MM.1S (cell line): ENCODE measurements at regions not wholly inside any gene's neighbourhood (a gene's known extent, or its start where the extent isn't known, plus 50 kb on each side); places are given as distances from the start of the nearest gene placed in this dataset.

ENCODE experiments used
- DNase-seq: peaks from one replicate; pipeline ENCODE4 v3.0.0-alpha.2; 2015
- H2AFZ ChIP-seq: fragments of 300-600 bp; sonication (generic); 2 replicates; pipeline ENCODE4 v1.6.0; 2016; ENCODE audit warnings: antibody characterized with exemption, low read length
- H3F3A ChIP-seq: fragments of 300-600 bp; sonication (generic); 2 replicates; pipeline ENCODE4 v1.6.1; 2016; ENCODE audit warnings: mild to moderate bottlenecking, antibody characterized with exemption, low read length, moderate library complexity, mixed read lengths; ENCODE audit not compliant: insufficient read depth
- H3K27ac ChIP-seq: fragments of 300-600 bp; sonication (generic); 2 replicates; pipeline ENCODE4 v1.5.1; 2016; ENCODE audit warnings: mild to moderate bottlenecking, low read length
- H3K27me3 ChIP-seq: fragments of 300-600 bp; sonication (generic); replicated peaks from 2 replicates; pipeline ENCODE4 v1.6.0; 2016; ENCODE audit warnings: low read length; ENCODE audit not compliant: insufficient read depth
- H3K36me3 ChIP-seq: fragments of 300-600 bp; sonication (generic); replicated peaks from 2 replicates; pipeline ENCODE4 v1.6.1; 2016; ENCODE audit warnings: mild to moderate bottlenecking, low read length, mixed read lengths; ENCODE audit not compliant: insufficient read depth
- H3K4me1 ChIP-seq: fragments of 300-600 bp; sonication (generic); 2 replicates; pipeline ENCODE4 v1.6.1; 2016; ENCODE audit warnings: low read length, mixed read lengths
- H3K4me2 ChIP-seq: fragments of 300-600 bp; sonication (generic); 2 replicates; pipeline ENCODE4 v1.6.0; 2016; ENCODE audit warnings: low read depth, low read length
- H3K4me3 ChIP-seq: fragments of 300-600 bp; sonication (generic); 2 replicates; pipeline ENCODE4 v1.5.1; 2016; ENCODE audit warnings: low read length, mixed read lengths
- H3K79me2 ChIP-seq: fragments of 300-600 bp; sonication (generic); 2 replicates; pipeline ENCODE4 v1.6.1; 2016; ENCODE audit warnings: mixed run types, low read length, mixed read lengths
- H3K9ac ChIP-seq: fragments of 300-600 bp; sonication (generic); 2 replicates; pipeline ENCODE4 v1.6.1; 2016; ENCODE audit warnings: low read length, mixed read lengths
- H3K9me2 ChIP-seq: fragments of 300-600 bp; sonication (generic); replicated peaks from 2 replicates; pipeline ENCODE4 v1.6.1; 2016; ENCODE audit warnings: mild to moderate bottlenecking, low read length, mixed read lengths; ENCODE audit not compliant: insufficient read depth
- H3K9me3 ChIP-seq: fragments of 300-600 bp; sonication (generic); replicated peaks from 2 replicates; pipeline ENCODE4 v1.6.1; 2016; ENCODE audit warnings: mild to moderate bottlenecking, low read length, mixed read lengths; ENCODE audit not compliant: insufficient read depth
- H4K20me1 ChIP-seq: fragments of 300-600 bp; sonication (generic); 2 replicates; pipeline ENCODE4 v1.6.1; 2016; ENCODE audit warnings: mild to moderate bottlenecking, low read length, moderate library complexity, mixed read lengths; ENCODE audit not compliant: insufficient read depth
- CTCF ChIP-seq: fragments of 300-600 bp; sonication (generic); IDR thresholded peaks from 2 replicates; pipeline ENCODE4 v1.5.1; 2016; ENCODE audit warnings: antibody characterized with exemption, low read length, mixed read lengths
- EZH2 ChIP-seq: fragments of 300-600 bp; sonication (generic); optimal IDR thresholded peaks from 2 replicates; pipeline ENCODE3; 2017; ENCODE audit warnings: low read depth, mild to moderate bottlenecking, antibody characterized with exemption, low read length, mixed read lengths
- EZH2phosphoT487 ChIP-seq: fragments of 300-600 bp; sonication (generic); IDR thresholded peaks from 2 replicates; pipeline ENCODE4 v1.6.1; 2018; ENCODE audit warnings: antibody characterized with exemption, low read length

DNA sequence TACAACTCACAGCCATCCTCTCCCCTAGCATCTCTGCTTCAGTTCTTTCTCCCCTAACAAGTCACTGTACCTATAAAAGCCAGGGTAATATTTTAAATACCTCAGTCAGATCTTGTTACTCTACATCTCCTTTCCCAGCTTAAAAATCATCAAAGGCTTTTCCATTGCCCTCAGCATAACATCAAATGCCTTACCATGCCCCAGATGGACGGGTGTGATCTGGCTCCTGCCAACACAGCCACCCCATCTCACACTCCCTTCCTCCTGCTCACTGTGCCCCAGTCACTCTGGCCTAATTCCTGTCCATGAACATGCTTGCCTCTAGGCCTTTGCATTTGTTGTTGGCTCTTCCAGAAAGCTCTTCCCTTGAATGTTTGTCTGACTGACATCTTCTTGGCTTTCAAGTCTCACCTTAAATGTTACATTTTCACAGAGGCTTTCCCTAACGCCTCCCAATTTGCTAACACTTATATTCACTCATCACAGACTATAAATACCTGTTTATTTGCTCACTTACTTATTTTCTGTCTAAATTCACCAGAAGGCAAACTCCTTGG is 640.9 kb downstream of the NYAP2 start:
- Histone ChIP-seq H3K4me3 (no peak overlapping the region), H3K27ac (no peak overlapping the region), H3K36me3 (no peaks in the 10 kb centered on the region), H3K4me1 (no peaks in the 10 kb centered on the region), H4K20me1 (no peaks in the 10 kb centered on the region), H3K27me3 (no peaks in the 10 kb centered on the region), H3K4me2 (no peak overlapping the region), H3K9ac (no peak overlapping the region), H3F3A (no peaks in the 10 kb centered on the region), H2AFZ (no peak overlapping the region), H3K9me3 (no peaks in the 10 kb centered on the region), H3K79me2 (no peaks in the 10 kb centered on the region), H3K9me2 (no peaks in the 10 kb centered on the region)
- no peak for DNase-seq
- no peak for TF ChIP-seq EZH2phosphoT487

GRCh38 chr2:226037526-226037925 is 638.0 kb downstream of the NYAP2 start:
- H3K4me1 ChIP-seq = no peaks in the 10 kb centered on the region
- no peaks in the 10 kb centered on the region for H3K9me3 ChIP-seq
- no peaks in the 10 kb centered on the region for H3K36me3 ChIP-seq
- no peak for DNase-seq
- TF ChIP-seq EZH2phosphoT487 (no peak), CTCF (no peak), EZH2 (no peak)
- H4K20me1 ChIP-seq = no peaks in the 10 kb centered on the region
- no peak overlapping the region for H2AFZ ChIP-seq
- H3K9ac ChIP-seq = no peak overlapping the region
- H3F3A ChIP-seq = no peaks in the 10 kb centered on the region
- no peak overlapping the region for H3K27ac ChIP-seq
- H3K4me2 ChIP-seq = no peak overlapping the region
- no peaks in the 10 kb centered on the region for H3K79me2 ChIP-seq
- H3K4me3 ChIP-seq = no peak overlapping the region
- H3K9me2 ChIP-seq = no peaks in the 10 kb centered on the region
- H3K27me3 ChIP-seq = no peaks in the 10 kb centered on the region

DNA sequence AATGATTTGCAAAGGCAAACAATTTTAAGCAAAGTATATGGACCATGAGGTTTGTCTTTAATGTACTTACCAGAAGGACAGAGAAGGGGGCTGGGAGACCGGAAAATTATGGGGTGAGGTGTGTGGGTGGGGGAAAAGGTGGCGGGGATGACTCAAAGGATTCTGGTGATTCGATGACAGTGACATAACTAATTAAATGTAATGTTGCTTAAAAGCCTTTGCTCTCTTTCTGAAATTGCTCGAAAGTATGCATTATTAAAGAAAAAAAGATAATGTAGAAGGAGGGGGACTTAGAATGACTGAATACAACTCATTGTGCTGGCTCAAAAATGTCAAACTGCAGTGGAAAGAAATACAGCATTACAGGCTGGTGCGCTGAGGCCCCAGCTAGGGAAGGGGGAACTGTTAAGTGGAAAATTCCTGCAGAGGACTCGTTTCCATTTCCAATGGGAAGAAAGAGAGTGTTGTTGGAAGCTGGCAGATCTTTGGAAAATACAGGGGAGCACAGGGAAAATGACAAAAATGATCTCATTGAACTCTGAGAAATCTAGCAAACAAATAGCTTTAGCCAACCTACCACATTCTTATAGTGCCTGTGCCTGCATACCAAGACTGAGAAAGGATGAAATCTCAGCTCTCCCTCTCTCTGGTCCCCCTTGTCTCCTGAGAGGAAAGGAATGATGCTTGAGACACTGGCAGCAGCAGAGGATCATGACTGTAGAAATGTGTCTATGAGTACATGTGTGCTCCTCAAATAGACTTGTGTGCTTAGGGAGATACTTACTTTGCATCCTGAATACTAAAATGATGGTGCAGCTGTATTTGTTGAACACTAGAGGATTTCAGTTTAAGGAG is 632.4 kb downstream of the NYAP2 start:
- no peaks in the 10 kb centered on the region for H3K27me3 ChIP-seq
- DNase-seq = no peak
- H3K36me3 ChIP-seq = no peaks in the 10 kb centered on the region
- no peaks in the 10 kb centered on the region for H3K4me1 ChIP-seq
- H3K27ac ChIP-seq = no peak overlapping the region
- TF ChIP-seq EZH2phosphoT487 = no peak
- H3K4me3 ChIP-seq = peak overlapping the region; percentile 62
- H3K9ac ChIP-seq = no peak overlapping the region; the same call in 1 of the 2 replicates
- no peaks in the 10 kb centered on the region for H3K9me3 ChIP-seq
- no peaks in the 10 kb centered on the region for H4K20me1 ChIP-seq
- H3K4me2 ChIP-seq = peak overlapping the region; percentile 52
- H3K9me2 ChIP-seq = no peaks in the 10 kb centered on the region
- H3F3A ChIP-seq = no peaks in the 10 kb centered on the region
- no peaks in the 10 kb centered on the region for H3K79me2 ChIP-seq
- peak overlapping the region; percentile 80 for H2AFZ ChIP-seq

GRCh38 chr2:226030788-226031646 is 631.5 kb downstream of the NYAP2 start:
- Histone ChIP-seq H3F3A (no peaks in the 10 kb centered on the region), H3K4me1 (no peaks in the 10 kb centered on the region), H3K79me2 (no peaks in the 10 kb centered on the region), H3K27ac (no peak overlapping the region), H2AFZ (peak overlapping the region; percentile 80), H3K4me2 (peak overlapping the region; percentile 52), H3K9me3 (no peaks in the 10 kb centered on the region), H3K9ac (peak overlapping the region; percentile 34; the same call in 1 of the 2 replicates), H4K20me1 (no peaks in the 10 kb centered on the region), H3K27me3 (no peaks in the 10 kb centered on the region), H3K9me2 (no peaks in the 10 kb centered on the region), H3K4me3 (peak overlapping the region; percentile 62), H3K36me3 (no peaks in the 10 kb centered on the region)
- TF ChIP-seq EZH2 (no peak), EZH2phosphoT487 (no peak), CTCF (no peak)
- peak; percentile 62 for DNase-seq
